ENCODE measurements at regions not wholly inside any gene's neighbourhood (a gene's known extent, or its start where the extent isn't known, plus 50 kb on each side); places are given as distances from the start of the nearest gene placed in this dataset.
A peak's percentile ranks its signal among the peaks of the same experiment; 100 is the strongest.
"Not testable (repeated sequence)": the region's sequence is repeated elsewhere in the genome, so short reads cannot be mapped to it uniquely, and the experiment has no call there.

GRCh38 chr16:29200681-29201080, 205.8 kb downstream of the NPIPB11 start:
- H3K9ac ChIP-seq; H3K9me3 ChIP-seq (ENCODE audit: low read depth); H2AFZ ChIP-seq (replicated peaks); H3K27me3 ChIP-seq; DNase-seq (ENCODE audit: low spot score); H3K36me3 ChIP-seq; H4K20me1 ChIP-seq (ENCODE audit: low read depth); H3K4me2 ChIP-seq; H3K27ac ChIP-seq; H3K9me3 Mint-ChIP-seq; H3K4me3 ChIP-seq; H3K79me2 ChIP-seq (ENCODE audit: low read depth); H3K36me3 Mint-ChIP-seq: not testable (repeated sequence)
- Histone ChIP-seq H3F3A (ENCODE audit: low read depth) (peaks cover 17% of the 10 kb centered on the region), H3K4me1 (peaks cover 10% of the 10 kb centered on the region)
- Mint-ChIP-seq H3K27me3 (ENCODE audit: insufficient read depth, low read depth) (peaks cover 12% of the 10 kb centered on the region), H3K27ac (peak overlapping the region; percentile 79), H3K4me3 (peak overlapping the region; percentile 50), H3K4me1 (peaks cover 27% of the 10 kb centered on the region)

GRCh38 chr16:29200135-29200601, 206.3 kb downstream of the NPIPB11 start:
- H3K9ac ChIP-seq; H3K36me3 ChIP-seq; H3K36me3 Mint-ChIP-seq; H3K9me3 Mint-ChIP-seq; H3K4me2 ChIP-seq; H3K27ac ChIP-seq; H3K9me3 ChIP-seq (ENCODE audit: low read depth); DNase-seq (ENCODE audit: low spot score); H3K4me3 Mint-ChIP-seq; H3K4me3 ChIP-seq; H3K27ac Mint-ChIP-seq; H3K79me2 ChIP-seq (ENCODE audit: low read depth); H3K27me3 ChIP-seq; H2AFZ ChIP-seq (replicated peaks); H4K20me1 ChIP-seq (ENCODE audit: low read depth): not testable (repeated sequence)
- Mint-ChIP-seq H3K4me1 (peaks cover 27% of the 10 kb centered on the region), H3K27me3 (ENCODE audit: insufficient read depth, low read depth) (peaks cover 12% of the 10 kb centered on the region)
- Histone ChIP-seq H3K4me1 (peaks cover 10% of the 10 kb centered on the region), H3F3A (ENCODE audit: low read depth) (peaks cover 17% of the 10 kb centered on the region)

- not testable (repeated sequence) for H3K4me3 ChIP-seq; H3K9me3 Mint-ChIP-seq; H3K9me3 ChIP-seq (ENCODE audit: low read depth); DNase-seq (ENCODE audit: low spot score); H3K4me2 ChIP-seq; H3K36me3 ChIP-seq; H3K9ac ChIP-seq; H4K20me1 ChIP-seq (ENCODE audit: low read depth); H3K79me2 ChIP-seq (ENCODE audit: low read depth); H3K27me3 ChIP-seq; H2AFZ ChIP-seq (replicated peaks); H3K36me3 Mint-ChIP-seq; H3K4me3 Mint-ChIP-seq; H3K27ac ChIP-seq
- Histone ChIP-seq H3K4me1 (peaks cover 10% of the 10 kb centered on the region), H3F3A (ENCODE audit: low read depth) (peaks cover 17% of the 10 kb centered on the region)
- peaks cover 12% of the 10 kb centered on the region for H3K27me3 Mint-ChIP-seq (ENCODE audit: insufficient read depth, low read depth)
- peak overlapping the region; percentile 21 for H3K27ac Mint-ChIP-seq
- H3K4me1 Mint-ChIP-seq: peaks cover 30% of the 10 kb centered on the region
These were observed 206.9 kb downstream of the NPIPB11 start for GRCh38 chr16:29199626-29200025.

GRCh38 chr16:29198731-29199521, 207.6 kb downstream of the NPIPB11 start:
- Histone ChIP-seq H3K36me3 (no peaks in the 10 kb centered on the region), H3K4me3 (no peak overlapping the region), H3F3A (ENCODE audit: low read depth) (peaks cover 17% of the 10 kb centered on the region), H4K20me1 (ENCODE audit: low read depth) (no peaks in the 10 kb centered on the region), H3K9ac (no peak overlapping the region), H2AFZ (replicated peaks) (no peak overlapping the region), H3K79me2 (ENCODE audit: low read depth) (no peaks in the 10 kb centered on the region), H3K9me3 (ENCODE audit: low read depth) (no peaks in the 10 kb centered on the region), H3K4me1 (peaks cover 10% of the 10 kb centered on the region), H3K27me3 (no peaks in the 10 kb centered on the region), H3K4me2 (no peak overlapping the region), H3K27ac (no peak overlapping the region)
- Mint-ChIP-seq H3K36me3 (no peaks in the 10 kb centered on the region), H3K9me3 (peaks cover 2% of the 10 kb centered on the region), H3K27ac (peak overlapping the region; percentile 21), H3K27me3 (ENCODE audit: insufficient read depth, low read depth) (peaks cover 9% of the 10 kb centered on the region), H3K4me1 (peaks cover 24% of the 10 kb centered on the region), H3K4me3 (no peak overlapping the region)
- DNase-seq (ENCODE audit: low spot score): no peak
- no peak for TF ChIP-seq EZH2 (IDR thresholded peaks at IDR 0.05)
- no peak for TF ChIP-seq CTCF (IDR thresholded peaks at IDR 0.05)
- no peak for TF ChIP-seq EZH2phosphoT487 (IDR thresholded peaks at IDR 0.05)

- Histone ChIP-seq H3K79me2 (ENCODE audit: low read depth) (no peaks in the 10 kb centered on the region), H3K9ac (no peak overlapping the region), H3F3A (ENCODE audit: low read depth) (peaks cover 14% of the 10 kb centered on the region), H3K36me3 (no peaks in the 10 kb centered on the region), H3K27me3 (no peaks in the 10 kb centered on the region), H3K9me3 (ENCODE audit: low read depth) (no peaks in the 10 kb centered on the region), H3K4me1 (peaks cover 10% of the 10 kb centered on the region), H3K4me2 (no peak overlapping the region), H3K27ac (no peak overlapping the region), H2AFZ (replicated peaks) (no peak overlapping the region), H4K20me1 (ENCODE audit: low read depth) (no peaks in the 10 kb centered on the region), H3K4me3 (no peak overlapping the region)
- Mint-ChIP-seq H3K27ac (no peak overlapping the region), H3K4me1 (peaks cover 26% of the 10 kb centered on the region), H3K27me3 (ENCODE audit: insufficient read depth, low read depth) (peaks cover 7% of the 10 kb centered on the region), H3K36me3 (no peaks in the 10 kb centered on the region), H3K4me3 (no peak overlapping the region), H3K9me3 (peaks cover 2% of the 10 kb centered on the region)
- TF ChIP-seq EZH2 (IDR thresholded peaks at IDR 0.05): no peak
- TF ChIP-seq EZH2phosphoT487 (IDR thresholded peaks at IDR 0.05): no peak
- TF ChIP-seq CTCF (IDR thresholded peaks at IDR 0.05): no peak
- no peak for DNase-seq (ENCODE audit: low spot score)
These were observed 208.3 kb downstream of the NPIPB11 start for GRCh38 chr16:29198231-29198630.

- not testable (repeated sequence) for H3K9ac ChIP-seq; H3K36me3 Mint-ChIP-seq; H2AFZ ChIP-seq (replicated peaks); H3K9me3 Mint-ChIP-seq; H3K9me3 ChIP-seq (ENCODE audit: low read depth); H3K4me3 ChIP-seq; H3K27ac Mint-ChIP-seq; H3K27me3 ChIP-seq; DNase-seq (ENCODE audit: low spot score); H3K36me3 ChIP-seq; H3K4me2 ChIP-seq; H3K27ac ChIP-seq; H3K27me3 Mint-ChIP-seq (ENCODE audit: insufficient read depth, low read depth); H3K79me2 ChIP-seq (ENCODE audit: low read depth); H4K20me1 ChIP-seq (ENCODE audit: low read depth); H3K4me3 Mint-ChIP-seq; H3F3A ChIP-seq (ENCODE audit: low read depth)
- peaks cover 25% of the 10 kb centered on the region for H3K4me1 Mint-ChIP-seq
- H3K4me1 ChIP-seq: peaks cover 10% of the 10 kb centered on the region
These were observed 208.9 kb downstream of the NPIPB11 start for GRCh38 chr16:29197494-29198100.
